GM21619 (cell line): ENCODE measurements at regions not wholly inside any gene's neighbourhood (a gene's known extent, or its start where the extent isn't known, plus 50 kb on each side); places are given as distances from the start of the nearest gene placed in this dataset.
"Not testable (repeated sequence)": the region's sequence is repeated elsewhere in the genome, so short reads cannot be mapped to it uniquely, and the experiment has no call there.

Experiments
- ATAC-seq: cut with Tn5 transposase; IDR thresholded peaks from one replicate; pipeline ENCODE4 v1.9.1; 2021; ENCODE audit not compliant: unreplicated experiment

GRCh38 chr3:21894459-21895340 is 143.7 kb upstream of the ZNF385D start:
- ATAC-seq: no peak

- ATAC-seq: no peak
Measured at GRCh38 chr3:21898316-21898715, 147.3 kb upstream of the ZNF385D start.

- ATAC-seq: no peak
Measured at GRCh38 chr3:21901484-21901883, 150.5 kb upstream of the ZNF385D start.

- ATAC-seq: no peak
Measured at GRCh38 chr3:21902956-21903355, 151.9 kb upstream of the ZNF385D start.

GRCh38 chr3:21909096-21909495 is 158.1 kb upstream of the ZNF385D start:
- no peak for ATAC-seq

- no peak for ATAC-seq
Measured at GRCh38 chr3:21912711-21913110, 161.7 kb upstream of the ZNF385D start.

GRCh38 chr3:21913791-21914190 is 162.8 kb upstream of the ZNF385D start:
- ATAC-seq: no peak

- no peak for ATAC-seq
Measured at GRCh38 chr3:21914451-21914850, 163.4 kb upstream of the ZNF385D start.

- no peak for ATAC-seq
Measured at GRCh38 chr3:21919383-21919782, 168.4 kb upstream of the ZNF385D start.

- ATAC-seq: no peak
Measured at GRCh38 chr3:21920421-21920861, 169.4 kb upstream of the ZNF385D start.

GRCh38 chr3:21923156-21923555 is 172.1 kb upstream of the ZNF385D start:
- ATAC-seq: not testable (repeated sequence)

- no peak for ATAC-seq
Measured at GRCh38 chr3:21927261-21927660, 176.3 kb upstream of the ZNF385D start.

GRCh38 chr3:21934591-21934990 is 183.6 kb upstream of the ZNF385D start:
- no peak for ATAC-seq

- ATAC-seq: no peak
Measured at GRCh38 chr3:21936207-21936606, 185.2 kb upstream of the ZNF385D start.

- no peak for ATAC-seq
Measured at GRCh38 chr3:21938267-21938681, 187.3 kb upstream of the ZNF385D start.

GRCh38 chr3:21942328-21942727 is 191.3 kb upstream of the ZNF385D start:
- ATAC-seq: no peak

- no peak for ATAC-seq
Measured at GRCh38 chr3:21944251-21944650, 193.2 kb upstream of the ZNF385D start.

- no peak for ATAC-seq
Measured at GRCh38 chr3:21952856-21953255, 201.8 kb upstream of the ZNF385D start.

- ATAC-seq: no peak
Measured at GRCh38 chr3:21954709-21955108, 203.7 kb upstream of the ZNF385D start.

GRCh38 chr3:21955406-21955805 is 204.4 kb upstream of the ZNF385D start:
- no peak for ATAC-seq

- no peak for ATAC-seq
Measured at GRCh38 chr3:21960033-21960432, 209.0 kb upstream of the ZNF385D start.

GRCh38 chr3:21962456-21962855 is 211.4 kb upstream of the ZNF385D start:
- ATAC-seq: no peak

GRCh38 chr3:21966457-21966856 is 215.4 kb upstream of the ZNF385D start:
- ATAC-seq: not testable (repeated sequence)
